ENCODE measurements at regions not wholly inside any gene's neighbourhood (a gene's known extent, or its start where the extent isn't known, plus 50 kb on each side); places are given as distances from the start of the nearest gene placed in this dataset.

DNA sequence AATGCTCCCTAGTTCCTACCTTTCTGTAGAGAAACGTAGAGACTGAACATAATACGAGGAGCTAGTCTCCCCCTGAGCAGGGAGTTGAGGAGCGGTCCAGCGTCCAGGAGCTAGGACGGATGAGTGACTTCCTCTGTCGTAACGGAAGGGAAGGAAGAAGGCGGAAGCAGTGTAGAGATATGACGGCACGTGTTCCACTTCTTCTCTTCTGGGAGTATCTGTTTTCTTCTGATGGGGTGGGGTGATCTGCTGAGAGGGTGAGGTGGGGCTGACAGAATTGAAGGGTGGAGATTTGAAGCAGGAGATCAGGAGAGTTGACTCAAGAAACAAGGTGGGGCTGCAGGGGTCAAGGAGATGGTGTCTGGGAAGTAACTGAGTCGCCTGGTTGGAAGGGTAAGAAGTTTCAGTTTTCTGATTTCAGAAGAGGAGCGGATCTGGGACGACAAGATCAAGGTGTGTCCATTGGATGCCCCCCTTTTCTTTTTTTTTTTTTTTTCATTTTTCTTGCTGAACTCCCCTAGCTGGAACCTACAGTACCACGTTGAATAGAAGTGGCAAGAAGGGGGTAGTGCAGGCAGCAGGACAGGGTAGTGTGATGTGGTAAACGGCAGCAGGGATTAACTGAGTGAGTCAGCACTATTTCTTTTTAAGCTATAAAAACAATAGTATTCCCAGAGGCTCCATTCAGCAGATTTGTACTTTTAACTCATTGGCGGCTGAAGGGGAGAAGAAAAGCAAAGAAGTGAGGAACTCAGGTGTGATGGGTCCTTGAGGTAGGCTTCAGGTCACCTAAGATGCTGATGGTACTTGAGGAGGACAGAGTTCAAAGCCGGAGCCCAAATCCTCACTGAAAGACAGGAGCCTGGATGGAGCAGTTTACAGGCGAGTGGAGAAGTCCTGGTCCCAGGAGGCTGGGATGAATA lies 50.8 kb upstream of the SETD7 start:
- Histone ChIP-seq H4K20me1 (ENCODE audit: control insufficient read depth, extremely low read depth, insufficient read depth, low read length) (no peaks in the 10 kb centered on the region), H3K9me3 (ENCODE audit: control insufficient read depth, insufficient read depth, low read depth, low read length) (no peaks in the 10 kb centered on the region), H2AFZ (ENCODE audit: low read length) (no peak overlapping the region), H3K4me3 (replicated peaks in 1 of 4; ENCODE audit: control extremely low read depth in 1 of 4, insufficient read depth in 1 of 4, low read depth in 3 of 4, low read length in 4 of 4) (no peak overlapping the region), H3K4me2 (ENCODE audit: extremely low read depth, insufficient read depth, low read length) (no peak overlapping the region), H3K27ac (ENCODE audit: insufficient read depth, low read length) (no peak overlapping the region), H3K4me1 (ENCODE audit: control insufficient read depth, extremely low read depth, insufficient read depth, low read length) (peaks cover 12% of the 10 kb centered on the region), H3K27me3 (ENCODE audit: control insufficient read depth, insufficient read depth, low read length) (no peaks in the 10 kb centered on the region), H3K9ac (ENCODE audit: insufficient read depth, low read length) (no peak overlapping the region), H3K79me2 (ENCODE audit: control insufficient read depth, insufficient read depth, low read length) (no peaks in the 10 kb centered on the region), H3K36me3 (ENCODE audit: control insufficient read depth, insufficient read depth, low read length) (no peaks in the 10 kb centered on the region)
- peak; percentile 36 to 44 for DNase-seq (ENCODE audit: low read depth in 2 of 2)
- no peak for TF ChIP-seq EZH2 (IDR thresholded peaks at IDR 0.05; ENCODE audit: low read length, missing control alignments)
- TF ChIP-seq, protein P1, sequence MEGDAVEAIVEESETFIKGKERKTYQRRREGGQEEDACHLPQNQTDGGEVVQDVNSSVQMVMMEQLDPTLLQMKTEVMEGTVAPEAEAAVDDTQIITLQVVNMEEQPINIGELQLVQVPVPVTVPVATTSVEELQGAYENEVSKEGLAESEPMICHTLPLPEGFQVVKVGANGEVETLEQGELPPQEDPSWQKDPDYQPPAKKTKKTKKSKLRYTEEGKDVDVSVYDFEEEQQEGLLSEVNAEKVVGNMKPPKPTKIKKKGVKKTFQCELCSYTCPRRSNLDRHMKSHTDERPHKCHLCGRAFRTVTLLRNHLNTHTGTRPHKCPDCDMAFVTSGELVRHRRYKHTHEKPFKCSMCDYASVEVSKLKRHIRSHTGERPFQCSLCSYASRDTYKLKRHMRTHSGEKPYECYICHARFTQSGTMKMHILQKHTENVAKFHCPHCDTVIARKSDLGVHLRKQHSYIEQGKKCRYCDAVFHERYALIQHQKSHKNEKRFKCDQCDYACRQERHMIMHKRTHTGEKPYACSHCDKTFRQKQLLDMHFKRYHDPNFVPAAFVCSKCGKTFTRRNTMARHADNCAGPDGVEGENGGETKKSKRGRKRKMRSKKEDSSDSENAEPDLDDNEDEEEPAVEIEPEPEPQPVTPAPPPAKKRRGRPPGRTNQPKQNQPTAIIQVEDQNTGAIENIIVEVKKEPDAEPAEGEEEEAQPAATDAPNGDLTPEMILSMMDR (conservative IDR thresholded peaks at IDR 0.05 in 1 of 2, IDR thresholded peaks at IDR 0.05 in 1 of 2; ENCODE audit: low read depth in 1 of 2, low read length in 2 of 2): no peak

DNA sequence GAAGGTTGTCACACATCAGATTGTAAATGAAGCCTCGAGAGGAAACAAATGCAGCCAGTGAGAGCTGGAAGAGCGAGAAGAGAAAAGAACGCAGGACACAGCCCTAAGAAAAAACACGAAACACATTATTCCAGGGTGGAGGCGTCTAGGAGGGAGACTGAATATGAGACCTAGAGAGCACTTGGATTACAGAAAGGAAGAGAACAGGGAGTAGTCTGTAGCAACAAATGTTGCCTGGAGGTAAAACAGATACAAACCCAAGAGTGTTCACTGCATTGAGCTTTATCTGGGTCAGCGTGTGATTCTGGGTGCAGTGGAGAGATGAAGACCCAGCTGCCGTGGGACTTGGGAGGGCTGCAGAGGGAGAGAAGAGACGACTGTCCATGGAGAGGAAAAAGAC lies 50.1 kb upstream of the SETD7 start:
- Histone ChIP-seq H3K9ac (ENCODE audit: insufficient read depth, low read length) (no peak overlapping the region), H3K27me3 (ENCODE audit: control insufficient read depth, insufficient read depth, low read length) (no peaks in the 10 kb centered on the region), H2AFZ (ENCODE audit: low read length) (no peak overlapping the region), H3K4me1 (ENCODE audit: control insufficient read depth, extremely low read depth, insufficient read depth, low read length) (peaks cover 12% of the 10 kb centered on the region), H3K4me2 (ENCODE audit: extremely low read depth, insufficient read depth, low read length) (no peak overlapping the region), H3K9me3 (ENCODE audit: control insufficient read depth, insufficient read depth, low read depth, low read length) (no peaks in the 10 kb centered on the region), H3K27ac (ENCODE audit: insufficient read depth, low read length) (no peak overlapping the region), H3K4me3 (replicated peaks in 1 of 4; ENCODE audit: control extremely low read depth in 1 of 4, insufficient read depth in 1 of 4, low read depth in 3 of 4, low read length in 4 of 4) (no peak overlapping the region), H4K20me1 (ENCODE audit: control insufficient read depth, extremely low read depth, insufficient read depth, low read length) (no peaks in the 10 kb centered on the region), H3K36me3 (ENCODE audit: control insufficient read depth, insufficient read depth, low read length) (no peaks in the 10 kb centered on the region), H3K79me2 (ENCODE audit: control insufficient read depth, insufficient read depth, low read length) (no peaks in the 10 kb centered on the region)
- TF ChIP-seq EZH2 (IDR thresholded peaks at IDR 0.05; ENCODE audit: low read length, missing control alignments): no peak
- TF ChIP-seq, protein P1 (conservative IDR thresholded peaks at IDR 0.05 in 1 of 2, IDR thresholded peaks at IDR 0.05 in 1 of 2; ENCODE audit: low read depth in 1 of 2, low read length in 2 of 2): no peak
- DNase-seq (ENCODE audit: low read depth in 2 of 2): no peak

Data from fibroblast of lung (primary cell).